ENCODE measurements at regions not wholly inside any gene's neighbourhood (a gene's known extent, or its start where the extent isn't known, plus 50 kb on each side); places are given as distances from the start of the nearest gene placed in this dataset.

DNA sequence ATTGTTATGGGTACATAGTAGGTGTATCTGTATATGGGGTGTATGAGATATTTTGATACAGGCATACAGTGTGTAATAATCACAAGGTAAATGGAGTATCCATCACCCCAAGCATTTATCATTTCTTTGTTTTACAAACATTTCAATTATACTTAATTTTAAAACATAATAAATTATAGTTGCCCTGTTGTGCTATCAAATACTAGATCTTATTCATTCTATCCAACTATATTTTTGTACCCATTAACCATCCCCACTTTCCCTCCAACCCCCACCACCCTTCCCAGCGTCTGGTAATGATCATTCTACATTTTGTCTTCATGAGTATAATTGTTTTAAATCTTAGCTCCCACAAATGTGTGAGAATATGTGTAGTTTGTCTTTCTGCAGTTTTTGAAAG, 302.6 kb downstream of the FOXG1 start:
- DNase-seq (ENCODE audit: low read depth in 1 of 2, low spot score in 2 of 2) (no peak), FAIRE-seq (no peak)
- Histone ChIP-seq H3K36me3 (ENCODE audit: control insufficient read depth in 2 of 4, insufficient read depth in 4 of 4, low read length in 3 of 4) (no peaks in the 10 kb centered on the region), H3K23me2 (ENCODE audit: low read depth, low read length) (no peaks in the 10 kb centered on the region), H2BK15ac (ENCODE audit: low read length) (no peak overlapping the region), H3K18ac (ENCODE audit: extremely low read depth, low read length) (no peak overlapping the region), H2BK120ac (replicated peaks; ENCODE audit: low read depth, low read length) (no peak overlapping the region), H3K23ac (ENCODE audit: insufficient read length) (no peak overlapping the region), H3K9ac (replicated peaks in 1 of 4; ENCODE audit: extremely low read depth in 1 of 4, low read depth in 3 of 4, low read length in 3 of 4) (no peak overlapping the region), H4K20me1 (replicated peaks in 1 of 2; ENCODE audit: control insufficient read depth in 1 of 2, insufficient read depth in 2 of 2, low read length in 2 of 2) (no peaks in the 10 kb centered on the region), H3K4me1 (replicated peaks in 1 of 4; ENCODE audit: control insufficient read depth in 3 of 4, insufficient read depth in 4 of 4, low read length in 3 of 4) (no peaks in the 10 kb centered on the region), H3K14ac (ENCODE audit: insufficient read length) (no peak overlapping the region), H2BK12ac (ENCODE audit: low read depth, low read length) (no peak overlapping the region), H2BK20ac (ENCODE audit: low read length) (no peak overlapping the region), H2AFZ (ENCODE audit: low read length) (no peak overlapping the region), H2AK5ac (ENCODE audit: low read depth, low read length) (no peak overlapping the region), H3K9me3 (ENCODE audit: insufficient read depth in 2 of 2, low read depth in 1 of 2, low read length in 1 of 2) (0 out of 4 replicates have a peak, but pooled peaks cover 0 to 8% of the 10 kb centered on the region in 2 experiments), H2BK5ac (ENCODE audit: low read depth, low read length) (no peak overlapping the region), H3K4me3 (ENCODE audit: extremely low read depth in 1 of 4, insufficient read depth in 2 of 4, low read depth in 3 of 4, low read length in 4 of 4) (no peak overlapping the region), H3K79me1 (ENCODE audit: low read depth, low read length) (no peaks in the 10 kb centered on the region), H3K27me3 (replicated peaks in 1 of 4; ENCODE audit: control insufficient read depth in 3 of 4, extremely low read depth in 1 of 4, insufficient read depth in 3 of 4, low read length in 3 of 4) (no peaks in the 10 kb centered on the region), H3K4ac (replicated peaks; ENCODE audit: insufficient read length, low read depth, low read length) (no peak overlapping the region), H4K5ac (ENCODE audit: insufficient read length, low read depth, low read length) (no peak overlapping the region), H3K27ac (ENCODE audit: low read depth, low read length) (no peak overlapping the region), H4K91ac (replicated peaks; ENCODE audit: insufficient read length, low read length) (no peak overlapping the region), H3K56ac (replicated peaks; ENCODE audit: insufficient read length, low read depth, low read length) (no peak overlapping the region), H3K79me2 (ENCODE audit: control insufficient read depth in 1 of 2, insufficient read depth in 2 of 2, low read length in 2 of 2) (no peaks in the 10 kb centered on the region), H4K8ac (ENCODE audit: extremely low read depth, insufficient read depth, low read length) (no peak overlapping the region), H3K4me2 (ENCODE audit: insufficient read depth in 1 of 2, low read depth in 2 of 2, low read length in 2 of 2) (no peak overlapping the region)
- POLR2A ChIA-PET (ENCODE audit: partially characterized antibody): no interaction called here
- CTCF ChIA-PET (ENCODE audit: partially characterized antibody): no interaction called here
- 90% methylated on average over 1 of the region's 1 CpG; no CpG with 5 or more reads in 1 of the 2 experiments for WGBS, 2 experiments (ENCODE audit: extremely low coverage in 1 of 2, insufficient coverage in 1 of 2, insufficient read length in 1 of 2, insufficient replicate concordance in 2 of 2, low coverage in 1 of 2, low lambda C conversion rate in 2 of 2, missing lambda C conversion rate in 1 of 2)
- TF ChIP-seq RFX5 (IDR thresholded peaks at IDR 0.05; ENCODE audit: borderline replicate concordance, low read depth, low read length): no peak
- no peak for TF ChIP-seq HDAC2 (IDR thresholded peaks at IDR 0.05; ENCODE audit: borderline replicate concordance in 1 of 2, low read depth in 2 of 2, low read length in 2 of 2)
- no peak for TF ChIP-seq HDAC6 (IDR thresholded peaks at IDR 0.05; ENCODE audit: low read depth, low read length)
- no peak for TF ChIP-seq CBX5 (IDR thresholded peaks at IDR 0.05; ENCODE audit: low read depth, low read length)
- TF ChIP-seq, protein P1, sequence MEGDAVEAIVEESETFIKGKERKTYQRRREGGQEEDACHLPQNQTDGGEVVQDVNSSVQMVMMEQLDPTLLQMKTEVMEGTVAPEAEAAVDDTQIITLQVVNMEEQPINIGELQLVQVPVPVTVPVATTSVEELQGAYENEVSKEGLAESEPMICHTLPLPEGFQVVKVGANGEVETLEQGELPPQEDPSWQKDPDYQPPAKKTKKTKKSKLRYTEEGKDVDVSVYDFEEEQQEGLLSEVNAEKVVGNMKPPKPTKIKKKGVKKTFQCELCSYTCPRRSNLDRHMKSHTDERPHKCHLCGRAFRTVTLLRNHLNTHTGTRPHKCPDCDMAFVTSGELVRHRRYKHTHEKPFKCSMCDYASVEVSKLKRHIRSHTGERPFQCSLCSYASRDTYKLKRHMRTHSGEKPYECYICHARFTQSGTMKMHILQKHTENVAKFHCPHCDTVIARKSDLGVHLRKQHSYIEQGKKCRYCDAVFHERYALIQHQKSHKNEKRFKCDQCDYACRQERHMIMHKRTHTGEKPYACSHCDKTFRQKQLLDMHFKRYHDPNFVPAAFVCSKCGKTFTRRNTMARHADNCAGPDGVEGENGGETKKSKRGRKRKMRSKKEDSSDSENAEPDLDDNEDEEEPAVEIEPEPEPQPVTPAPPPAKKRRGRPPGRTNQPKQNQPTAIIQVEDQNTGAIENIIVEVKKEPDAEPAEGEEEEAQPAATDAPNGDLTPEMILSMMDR (IDR thresholded peaks at IDR 0.05; ENCODE audit: control extremely low read depth in 1 of 3, insufficient read depth in 1 of 3, low read depth in 1 of 3, low read length in 3 of 3): no peak
- no peak for TF ChIP-seq EZH2 (IDR thresholded peaks at IDR 0.05; ENCODE audit: low read depth, low read length, severe bottlenecking)
- no peak for TF ChIP-seq KDM5A (IDR thresholded peaks at IDR 0.05; ENCODE audit: low read length)
- TF ChIP-seq, protein P2, sequence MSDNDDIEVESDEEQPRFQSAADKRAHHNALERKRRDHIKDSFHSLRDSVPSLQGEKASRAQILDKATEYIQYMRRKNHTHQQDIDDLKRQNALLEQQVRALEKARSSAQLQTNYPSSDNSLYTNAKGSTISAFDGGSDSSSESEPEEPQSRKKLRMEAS (IDR thresholded peaks at IDR 0.05): no peak
- TF ChIP-seq RBBP5 (IDR thresholded peaks at IDR 0.05; ENCODE audit: borderline replicate concordance, low read depth, low read length): no peak
- no peak for TF ChIP-seq POLR2A (IDR thresholded peaks at IDR 0.05; ENCODE audit: control extremely low read depth in 1 of 2, low read depth in 2 of 2, low read length in 2 of 2)
- TF ChIP-seq, protein P3, sequence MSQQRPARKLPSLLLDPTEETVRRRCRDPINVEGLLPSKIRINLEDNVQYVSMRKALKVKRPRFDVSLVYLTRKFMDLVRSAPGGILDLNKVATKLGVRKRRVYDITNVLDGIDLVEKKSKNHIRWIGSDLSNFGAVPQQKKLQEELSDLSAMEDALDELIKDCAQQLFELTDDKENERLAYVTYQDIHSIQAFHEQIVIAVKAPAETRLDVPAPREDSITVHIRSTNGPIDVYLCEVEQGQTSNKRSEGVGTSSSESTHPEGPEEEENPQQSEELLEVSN (IDR thresholded peaks at IDR 0.05): no peak
